Thyroid gland (tissue), 4 donors: ENCODE measurements at regions not wholly inside any gene's neighbourhood (a gene's known extent, or its start where the extent isn't known, plus 50 kb on each side); places are given as distances from the start of the nearest gene placed in this dataset.

Source experiments
- CTCF ChIP-seq, 6 experiments: fragments of 200-600 bp in 3 of 6; fragments of 450-650 bp in 3 of 6; sonication (generic) in 3 of 6; IDR thresholded peaks; one replicate each; pipeline ENCODE4 v1.5.1; 2016 to 2019; ENCODE audit warnings: antibody characterized with exemption in 6 of 6, mild to moderate bottlenecking in 2 of 6, inconsistent platforms in 1 of 6, moderate library complexity in 1 of 6
- POLR2A ChIP-seq, 2 donors: fragments of 450-650 bp; IDR thresholded peaks; one replicate each; pipeline ENCODE4 v1.6.1; 2017; ENCODE audit warnings: antibody characterized with exemption in 2 of 2, mild to moderate bottlenecking in 2 of 2, moderate library complexity in 1 of 2

GRCh38 chr2:13858626-13859025 lies 773.9 kb upstream of the LRATD1 start:
- TF ChIP-seq CTCF (IDR thresholded peaks at IDR 0.05) (no peak), POLR2A (IDR thresholded peaks at IDR 0.05) (no peak)
